ENCODE measurements at regions not wholly inside any gene's neighbourhood (a gene's known extent, or its start where the extent isn't known, plus 50 kb on each side); places are given as distances from the start of the nearest gene placed in this dataset.

DNA sequence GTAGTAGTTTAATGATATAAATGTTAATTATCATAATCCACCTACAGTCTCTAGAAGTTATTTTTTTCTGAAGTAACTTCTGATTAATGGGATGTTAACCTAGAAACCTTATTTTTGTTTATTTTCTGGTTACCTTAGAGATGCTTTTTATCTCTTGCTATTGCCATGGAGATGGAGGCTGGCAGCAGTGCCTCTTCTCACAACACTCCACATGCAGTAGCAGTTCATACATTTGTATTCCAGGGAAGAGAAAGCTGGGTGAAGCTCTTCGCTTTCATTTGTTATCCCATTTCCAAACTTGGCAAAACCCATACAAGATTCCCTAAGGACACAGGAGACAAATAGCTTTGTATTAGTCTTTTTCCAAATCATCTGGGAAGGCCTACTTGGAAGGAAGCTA lies 1794.1 kb upstream of the LRRTM1 start:
- TF ChIP-seq, protein P1, sequence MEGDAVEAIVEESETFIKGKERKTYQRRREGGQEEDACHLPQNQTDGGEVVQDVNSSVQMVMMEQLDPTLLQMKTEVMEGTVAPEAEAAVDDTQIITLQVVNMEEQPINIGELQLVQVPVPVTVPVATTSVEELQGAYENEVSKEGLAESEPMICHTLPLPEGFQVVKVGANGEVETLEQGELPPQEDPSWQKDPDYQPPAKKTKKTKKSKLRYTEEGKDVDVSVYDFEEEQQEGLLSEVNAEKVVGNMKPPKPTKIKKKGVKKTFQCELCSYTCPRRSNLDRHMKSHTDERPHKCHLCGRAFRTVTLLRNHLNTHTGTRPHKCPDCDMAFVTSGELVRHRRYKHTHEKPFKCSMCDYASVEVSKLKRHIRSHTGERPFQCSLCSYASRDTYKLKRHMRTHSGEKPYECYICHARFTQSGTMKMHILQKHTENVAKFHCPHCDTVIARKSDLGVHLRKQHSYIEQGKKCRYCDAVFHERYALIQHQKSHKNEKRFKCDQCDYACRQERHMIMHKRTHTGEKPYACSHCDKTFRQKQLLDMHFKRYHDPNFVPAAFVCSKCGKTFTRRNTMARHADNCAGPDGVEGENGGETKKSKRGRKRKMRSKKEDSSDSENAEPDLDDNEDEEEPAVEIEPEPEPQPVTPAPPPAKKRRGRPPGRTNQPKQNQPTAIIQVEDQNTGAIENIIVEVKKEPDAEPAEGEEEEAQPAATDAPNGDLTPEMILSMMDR (IDR thresholded peaks at IDR 0.05; ENCODE audit: extremely low read depth, missing control alignments): no peak
- DNase-seq (ENCODE audit: low spot score): no peak

DNA sequence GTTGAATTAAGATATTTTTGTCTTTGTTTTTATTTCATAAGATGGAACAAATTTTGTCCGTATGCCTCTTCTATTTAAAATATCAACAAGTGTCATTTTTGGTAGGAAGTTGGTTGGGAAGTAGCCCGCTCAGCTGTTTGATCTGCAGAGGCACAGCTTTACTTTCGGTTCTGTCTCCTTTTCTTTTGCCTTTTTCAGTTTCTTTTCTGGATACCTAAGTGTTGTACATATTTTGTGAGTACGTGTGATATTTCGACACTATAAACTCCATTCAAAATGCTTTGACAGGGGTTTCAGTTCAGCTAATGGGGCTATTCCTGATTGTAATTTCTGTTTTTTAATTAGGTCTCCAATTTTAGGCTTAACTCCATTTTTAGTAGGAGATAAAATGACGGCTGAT lies 1785.0 kb upstream of the LRRTM1 start:
- TF ChIP-seq, protein P1 (IDR thresholded peaks at IDR 0.05; ENCODE audit: extremely low read depth, missing control alignments): no peak
- no peak for DNase-seq (ENCODE audit: low spot score)

DNA sequence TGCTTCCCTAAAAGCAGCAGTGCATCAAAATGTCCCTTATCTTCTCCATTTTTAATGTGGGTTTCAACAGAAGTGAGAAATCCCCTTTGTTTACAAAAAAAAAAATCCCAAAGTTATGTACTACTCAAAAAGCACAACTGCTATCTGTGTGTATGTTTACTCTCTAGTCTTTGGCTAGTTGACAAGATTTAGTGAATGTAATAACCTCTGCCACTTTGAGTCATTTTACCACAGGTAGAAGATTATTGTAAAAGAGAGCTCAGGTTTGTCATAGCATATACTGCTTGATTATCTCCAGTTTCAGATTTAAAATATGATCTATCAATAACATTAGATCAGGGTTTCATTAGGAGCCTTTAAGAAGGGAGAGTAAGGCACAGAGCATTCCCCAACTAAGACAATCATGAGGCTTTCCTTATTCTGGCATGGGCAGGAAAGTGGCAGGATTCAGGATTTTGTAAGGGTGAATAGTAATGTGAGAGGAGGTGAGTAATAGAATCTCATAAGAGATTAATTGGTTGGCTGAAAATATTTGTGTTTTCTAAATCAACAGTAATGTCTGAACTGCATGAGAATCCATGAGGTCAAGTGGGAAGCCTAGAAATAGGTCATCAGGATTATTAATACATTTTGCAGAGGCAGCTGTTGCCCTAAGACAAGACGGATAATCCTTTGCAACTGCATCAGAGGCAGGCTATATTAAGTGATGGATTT lies 1780.3 kb upstream of the LRRTM1 start:
- TF ChIP-seq, protein P1 (IDR thresholded peaks at IDR 0.05; ENCODE audit: extremely low read depth, missing control alignments): no peak
- no peak for DNase-seq (ENCODE audit: low spot score)

DNA sequence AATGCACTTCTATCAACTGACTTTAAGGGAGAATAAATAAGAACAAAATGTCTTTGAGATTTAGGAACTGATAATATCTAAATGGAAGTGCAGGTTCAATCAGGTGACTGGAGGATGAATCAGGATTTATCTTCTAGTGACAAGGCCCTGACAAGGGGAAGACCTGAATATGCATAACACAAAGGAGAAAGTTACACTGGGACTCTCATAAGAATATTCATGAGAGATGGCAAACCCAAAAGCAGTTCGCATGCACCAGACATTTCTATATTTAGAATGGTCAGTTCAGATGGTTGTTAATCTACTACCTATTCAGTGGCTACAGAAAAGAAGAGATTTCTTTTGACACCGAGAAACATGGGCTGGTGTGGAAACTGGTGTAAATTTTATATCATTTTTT lies 1771.3 kb upstream of the LRRTM1 start:
- DNase-seq (ENCODE audit: low spot score): no peak
- TF ChIP-seq, protein P1 (IDR thresholded peaks at IDR 0.05; ENCODE audit: extremely low read depth, missing control alignments): no peak

DNA sequence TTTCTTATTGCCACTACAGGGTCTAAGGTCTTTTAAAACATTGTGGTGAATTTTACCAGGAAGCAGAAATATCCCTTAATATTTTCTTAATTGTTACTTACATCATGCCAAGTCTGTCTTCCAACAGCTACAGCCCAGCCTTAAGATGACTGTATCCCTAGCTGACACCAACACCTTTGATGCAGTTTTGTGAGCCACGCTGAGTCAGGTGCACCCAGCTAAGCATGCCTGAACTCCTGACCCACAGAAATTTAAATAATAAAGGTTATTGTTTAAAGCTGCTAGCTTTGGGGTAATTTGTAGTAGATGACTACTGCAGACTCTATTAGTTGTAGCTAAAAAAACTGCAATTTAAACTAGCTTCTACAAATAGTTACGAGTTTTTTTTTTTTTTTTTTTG lies 1757.9 kb upstream of the LRRTM1 start:
- TF ChIP-seq, protein P1 (IDR thresholded peaks at IDR 0.05; ENCODE audit: extremely low read depth, missing control alignments): no peak
- no peak for DNase-seq (ENCODE audit: low spot score)

DNA sequence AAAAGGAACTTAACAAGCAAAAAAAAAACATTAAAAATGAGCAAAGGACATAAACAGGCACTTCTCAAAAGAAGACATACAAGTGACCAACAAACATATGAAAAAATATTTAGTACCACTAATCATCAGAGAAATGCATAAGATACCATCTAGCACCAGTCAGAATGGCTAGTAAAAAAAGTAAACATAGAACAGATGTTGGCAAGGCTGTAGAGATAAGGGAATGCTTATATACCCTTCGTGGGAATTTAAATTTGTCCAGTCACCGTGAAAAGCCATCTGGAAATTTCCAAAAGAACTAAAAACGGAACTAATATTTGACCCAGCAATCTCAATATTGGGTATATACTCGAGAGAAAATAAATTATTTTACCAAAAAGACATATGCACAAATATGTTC lies 1751.3 kb upstream of the LRRTM1 start:
- TF ChIP-seq, protein P1 (IDR thresholded peaks at IDR 0.05; ENCODE audit: extremely low read depth, missing control alignments): no peak
- DNase-seq (ENCODE audit: low spot score): no peak

DNA sequence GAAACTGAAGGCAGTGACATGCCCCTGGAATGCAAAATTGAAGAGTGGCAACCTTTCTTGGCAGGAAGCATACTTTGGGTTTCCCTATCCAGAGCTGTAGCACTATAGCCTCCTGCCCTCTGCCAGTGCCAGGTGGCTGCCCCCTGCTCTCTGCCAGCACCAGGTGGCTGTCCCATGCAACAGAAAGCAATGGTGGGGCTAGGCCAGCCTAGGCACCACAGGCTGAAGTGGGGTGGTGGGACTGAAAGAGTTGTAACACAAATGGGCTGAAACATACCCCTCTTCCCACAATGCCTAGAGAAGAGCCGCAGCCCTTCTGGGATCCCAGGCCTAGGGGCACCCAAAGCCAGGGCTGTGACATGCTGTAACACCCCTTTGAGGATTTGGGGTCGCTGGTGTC lies 1739.3 kb upstream of the LRRTM1 start:
- TF ChIP-seq, protein P1 (IDR thresholded peaks at IDR 0.05; ENCODE audit: extremely low read depth, missing control alignments): no peak

More for the DNA sequence above, 1739.3 kb upstream of the LRRTM1 start:
- no peak for DNase-seq (ENCODE audit: low spot score)

Data from GM20000 (cell line).